ENCODE measurements at regions not wholly inside any gene's neighbourhood (a gene's known extent, or its start where the extent isn't known, plus 50 kb on each side); places are given as distances from the start of the nearest gene placed in this dataset.

DNA sequence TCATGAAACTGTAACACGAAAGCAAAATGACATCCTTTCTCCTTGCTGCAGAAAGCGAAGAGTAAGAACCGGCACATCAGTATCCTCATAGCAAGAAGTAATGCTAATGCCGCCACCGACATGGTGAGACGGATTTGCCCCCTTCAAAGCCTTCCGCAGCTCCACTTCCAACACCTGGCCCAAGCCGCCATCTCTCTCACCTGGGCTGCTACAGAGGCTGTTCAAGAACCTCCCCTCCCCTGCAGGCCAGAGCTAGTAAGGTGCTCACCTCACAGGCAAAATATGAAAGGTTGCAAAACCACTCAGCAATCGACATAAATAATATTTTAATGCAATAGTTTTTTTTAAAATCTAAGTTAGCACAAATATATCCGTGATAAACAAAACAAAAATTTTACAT, 123.9 kb upstream of the FRMD4A start:
- TF ChIP-seq, protein P1, sequence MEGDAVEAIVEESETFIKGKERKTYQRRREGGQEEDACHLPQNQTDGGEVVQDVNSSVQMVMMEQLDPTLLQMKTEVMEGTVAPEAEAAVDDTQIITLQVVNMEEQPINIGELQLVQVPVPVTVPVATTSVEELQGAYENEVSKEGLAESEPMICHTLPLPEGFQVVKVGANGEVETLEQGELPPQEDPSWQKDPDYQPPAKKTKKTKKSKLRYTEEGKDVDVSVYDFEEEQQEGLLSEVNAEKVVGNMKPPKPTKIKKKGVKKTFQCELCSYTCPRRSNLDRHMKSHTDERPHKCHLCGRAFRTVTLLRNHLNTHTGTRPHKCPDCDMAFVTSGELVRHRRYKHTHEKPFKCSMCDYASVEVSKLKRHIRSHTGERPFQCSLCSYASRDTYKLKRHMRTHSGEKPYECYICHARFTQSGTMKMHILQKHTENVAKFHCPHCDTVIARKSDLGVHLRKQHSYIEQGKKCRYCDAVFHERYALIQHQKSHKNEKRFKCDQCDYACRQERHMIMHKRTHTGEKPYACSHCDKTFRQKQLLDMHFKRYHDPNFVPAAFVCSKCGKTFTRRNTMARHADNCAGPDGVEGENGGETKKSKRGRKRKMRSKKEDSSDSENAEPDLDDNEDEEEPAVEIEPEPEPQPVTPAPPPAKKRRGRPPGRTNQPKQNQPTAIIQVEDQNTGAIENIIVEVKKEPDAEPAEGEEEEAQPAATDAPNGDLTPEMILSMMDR (IDR thresholded peaks at IDR 0.05; ENCODE audit: borderline replicate concordance, control extremely low read depth, extremely low read depth, insufficient read depth, missing control alignments): no peak
- DNase-seq (ENCODE audit: low spot score): no peak
- in situ Hi-C loops (cut with MboI; ENCODE audit: low sequenced_read_pairs, unreplicated experiment): no loop called here

DNA sequence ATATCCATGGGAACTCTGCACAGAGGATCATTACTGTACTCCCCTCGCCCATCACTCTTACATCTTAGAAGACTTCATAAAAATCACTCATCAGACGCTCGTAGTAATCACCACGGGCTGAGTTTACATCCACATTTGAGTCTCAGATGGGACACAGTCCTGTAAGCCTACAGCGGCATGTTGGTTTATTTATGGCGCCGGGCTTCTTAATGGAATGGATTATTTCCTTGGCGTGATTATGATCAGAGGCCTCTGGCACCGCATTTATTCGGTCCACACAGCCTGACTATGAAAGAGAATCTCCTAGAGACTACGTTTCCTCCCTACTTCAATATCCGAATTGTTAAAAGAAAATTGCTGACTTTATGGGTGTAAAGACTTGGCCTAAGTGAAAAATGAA, 123.5 kb upstream of the FRMD4A start:
- in situ Hi-C loops (cut with MboI; ENCODE audit: low sequenced_read_pairs, unreplicated experiment): no loop called here

DNA sequence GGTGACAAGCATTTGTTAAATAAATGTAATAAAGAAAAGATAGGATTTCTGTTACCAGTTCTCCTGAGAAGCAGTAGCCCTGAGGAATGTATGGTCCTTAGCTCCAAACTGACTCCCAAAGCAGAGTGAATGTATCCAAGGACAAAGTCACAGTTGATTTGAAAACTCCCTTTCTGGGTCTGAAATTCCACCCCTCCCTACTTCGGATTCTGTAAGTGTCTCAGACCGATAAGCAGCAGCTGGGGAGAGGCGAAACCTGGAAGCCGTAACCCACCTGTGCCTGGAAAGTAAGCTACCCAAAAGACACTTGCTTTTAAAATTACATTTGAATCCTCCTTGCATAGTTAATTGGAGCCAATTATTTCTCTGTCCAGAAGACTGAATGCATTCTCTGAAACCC, 122.9 kb upstream of the FRMD4A start:
- in situ Hi-C loops (cut with MboI; ENCODE audit: low sequenced_read_pairs, unreplicated experiment): no loop called here
- TF ChIP-seq, protein P1 (IDR thresholded peaks at IDR 0.05; ENCODE audit: borderline replicate concordance, control extremely low read depth, extremely low read depth, insufficient read depth, missing control alignments): no peak
- DNase-seq (ENCODE audit: low spot score): no peak

More for the DNA sequence above, 123.5 kb upstream of the FRMD4A start:
- no peak for DNase-seq (ENCODE audit: low spot score)
- TF ChIP-seq, protein P1 (IDR thresholded peaks at IDR 0.05; ENCODE audit: borderline replicate concordance, control extremely low read depth, extremely low read depth, insufficient read depth, missing control alignments): no peak

DNA sequence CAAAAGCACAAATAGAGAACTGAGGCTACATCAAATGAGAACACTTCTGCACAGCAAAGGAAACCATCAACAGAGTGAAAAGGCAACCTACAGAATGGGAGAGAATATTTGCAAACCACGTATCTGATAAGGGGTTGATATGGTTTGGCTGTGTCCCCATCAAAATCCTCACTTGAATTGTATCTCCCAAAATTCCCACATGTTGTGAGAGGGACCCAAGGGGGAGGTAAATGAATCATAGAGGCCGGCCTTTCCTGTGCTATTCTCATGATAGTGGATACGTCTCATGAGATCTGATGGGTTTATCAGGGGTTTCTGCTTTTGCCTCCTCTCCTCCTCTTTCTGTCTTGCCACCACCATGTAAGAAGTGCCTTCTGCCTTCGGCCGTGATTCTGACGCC, 120.6 kb upstream of the FRMD4A start:
- TF ChIP-seq, protein P1 (IDR thresholded peaks at IDR 0.05; ENCODE audit: borderline replicate concordance, control extremely low read depth, extremely low read depth, insufficient read depth, missing control alignments): no peak
- no peak for DNase-seq (ENCODE audit: low spot score)
- in situ Hi-C loops (cut with MboI; ENCODE audit: low sequenced_read_pairs, unreplicated experiment): no loop called here

DNA sequence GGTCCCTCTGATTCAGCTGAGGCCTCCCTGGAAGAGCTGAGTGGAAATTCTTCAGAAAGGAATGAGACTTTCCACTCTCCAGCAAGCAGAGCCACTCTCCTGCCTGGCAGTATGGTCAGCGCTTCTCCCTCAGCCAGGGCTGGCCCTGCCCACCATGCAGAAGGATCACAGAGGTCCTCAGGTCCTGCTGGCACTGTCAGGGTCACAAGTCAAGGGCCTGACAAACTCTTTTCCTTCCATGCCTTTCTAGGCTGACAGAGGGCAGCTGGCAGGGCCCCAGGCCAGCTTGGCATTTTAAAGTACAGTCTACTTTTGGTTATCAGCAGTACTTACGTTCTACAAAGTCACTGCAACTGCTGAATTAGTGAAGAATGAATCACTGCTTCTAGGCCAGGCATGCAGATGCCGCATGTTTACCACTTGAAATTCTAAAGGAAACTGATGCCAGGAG, 119.3 kb upstream of the FRMD4A start:
- no peak for DNase-seq (ENCODE audit: low spot score)
- in situ Hi-C loops (cut with MboI; ENCODE audit: low sequenced_read_pairs, unreplicated experiment): no loop called here
- TF ChIP-seq, protein P1 (IDR thresholded peaks at IDR 0.05; ENCODE audit: borderline replicate concordance, control extremely low read depth, extremely low read depth, insufficient read depth, missing control alignments): no peak

DNA sequence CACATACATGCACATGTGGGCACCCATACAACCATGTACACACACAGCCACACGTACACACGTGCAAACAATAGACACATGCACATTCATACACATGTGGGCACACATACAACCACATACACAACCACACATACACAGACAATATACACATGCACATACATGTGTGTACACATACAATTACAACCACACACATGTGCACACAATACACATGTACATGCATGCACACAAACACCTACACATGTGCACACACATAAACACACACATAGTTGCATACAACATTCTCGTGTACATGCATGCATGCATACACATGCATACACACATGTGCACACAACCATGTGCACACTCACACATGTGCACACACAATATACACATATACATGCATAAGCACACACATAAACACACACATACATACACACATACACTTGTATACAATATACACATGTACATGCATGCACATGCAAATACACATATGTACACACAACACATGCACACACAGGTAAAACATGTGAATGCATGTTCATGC, 118.6 kb upstream of the FRMD4A start:
- DNase-seq (ENCODE audit: low spot score): no peak
- TF ChIP-seq, protein P1 (IDR thresholded peaks at IDR 0.05; ENCODE audit: borderline replicate concordance, control extremely low read depth, extremely low read depth, insufficient read depth, missing control alignments): no peak
- in situ Hi-C loops (cut with MboI; ENCODE audit: low sequenced_read_pairs, unreplicated experiment): no loop called here

Measured in GM13976 (cell line).